ENCODE measurements at regions not wholly inside any gene's neighbourhood (a gene's known extent, or its start where the extent isn't known, plus 50 kb on each side); places are given as distances from the start of the nearest gene placed in this dataset.

DNA sequence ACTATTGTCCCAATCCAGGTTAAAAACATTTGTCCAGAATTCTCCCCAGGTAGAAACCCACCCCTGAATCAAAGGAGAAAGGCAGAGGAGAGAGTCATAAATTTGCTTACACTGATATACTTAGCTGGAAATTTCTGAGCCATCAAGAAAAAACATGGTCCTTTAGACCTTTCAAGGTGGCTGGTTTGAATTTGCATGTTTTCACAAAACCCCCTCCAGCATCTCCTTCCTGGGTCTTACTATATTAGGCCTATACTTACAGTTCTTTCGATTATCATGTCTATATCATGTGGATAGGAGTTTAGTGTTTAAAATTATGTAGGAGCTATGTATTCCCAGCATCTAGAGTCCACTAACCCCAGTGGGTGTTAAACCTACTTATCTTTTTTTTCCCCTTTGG, 178.2 kb downstream of the PLPP3 start:
- TF ChIP-seq KAT7 (CRISPR knock-in tag; IDR thresholded peaks at IDR 0.05; ENCODE audit: borderline replicate concordance) (no peak), JUN (CRISPR knock-in tag; IDR thresholded peaks at IDR 0.05) (no peak), ESRRA (CRISPR knock-in tag; IDR thresholded peaks at IDR 0.05; ENCODE audit: borderline replicate concordance) (no peak), FOXP1 (CRISPR knock-in tag; IDR thresholded peaks at IDR 0.05; ENCODE audit: borderline replicate concordance) (no peak)
- TF ChIP-seq, protein P1, sequence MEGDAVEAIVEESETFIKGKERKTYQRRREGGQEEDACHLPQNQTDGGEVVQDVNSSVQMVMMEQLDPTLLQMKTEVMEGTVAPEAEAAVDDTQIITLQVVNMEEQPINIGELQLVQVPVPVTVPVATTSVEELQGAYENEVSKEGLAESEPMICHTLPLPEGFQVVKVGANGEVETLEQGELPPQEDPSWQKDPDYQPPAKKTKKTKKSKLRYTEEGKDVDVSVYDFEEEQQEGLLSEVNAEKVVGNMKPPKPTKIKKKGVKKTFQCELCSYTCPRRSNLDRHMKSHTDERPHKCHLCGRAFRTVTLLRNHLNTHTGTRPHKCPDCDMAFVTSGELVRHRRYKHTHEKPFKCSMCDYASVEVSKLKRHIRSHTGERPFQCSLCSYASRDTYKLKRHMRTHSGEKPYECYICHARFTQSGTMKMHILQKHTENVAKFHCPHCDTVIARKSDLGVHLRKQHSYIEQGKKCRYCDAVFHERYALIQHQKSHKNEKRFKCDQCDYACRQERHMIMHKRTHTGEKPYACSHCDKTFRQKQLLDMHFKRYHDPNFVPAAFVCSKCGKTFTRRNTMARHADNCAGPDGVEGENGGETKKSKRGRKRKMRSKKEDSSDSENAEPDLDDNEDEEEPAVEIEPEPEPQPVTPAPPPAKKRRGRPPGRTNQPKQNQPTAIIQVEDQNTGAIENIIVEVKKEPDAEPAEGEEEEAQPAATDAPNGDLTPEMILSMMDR (IDR thresholded peaks at IDR 0.05) = no peak
- TF ChIP-seq, protein P2, sequence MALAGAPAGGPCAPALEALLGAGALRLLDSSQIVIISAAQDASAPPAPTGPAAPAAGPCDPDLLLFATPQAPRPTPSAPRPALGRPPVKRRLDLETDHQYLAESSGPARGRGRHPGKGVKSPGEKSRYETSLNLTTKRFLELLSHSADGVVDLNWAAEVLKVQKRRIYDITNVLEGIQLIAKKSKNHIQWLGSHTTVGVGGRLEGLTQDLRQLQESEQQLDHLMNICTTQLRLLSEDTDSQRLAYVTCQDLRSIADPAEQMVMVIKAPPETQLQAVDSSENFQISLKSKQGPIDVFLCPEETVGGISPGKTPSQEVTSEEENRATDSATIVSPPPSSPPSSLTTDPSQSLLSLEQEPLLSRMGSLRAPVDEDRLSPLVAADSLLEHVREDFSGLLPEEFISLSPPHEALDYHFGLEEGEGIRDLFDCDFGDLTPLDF (CRISPR knock-in tag; IDR thresholded peaks at IDR 0.05) = no peak
